AG09309 (cell line): ENCODE measurements at regions not wholly inside any gene's neighbourhood (a gene's known extent, or its start where the extent isn't known, plus 50 kb on each side); places are given as distances from the start of the nearest gene placed in this dataset.

Source experiments
- DNase-seq: peaks from one replicate; pipeline ENCODE4 v3.0.0-alpha.2; 2010; ENCODE audit warnings: low read depth
- H3K4me3 ChIP-seq: 2 replicates; pipeline ENCODE4 v1.5.1; 2011; ENCODE audit warnings: mild to moderate bottlenecking, low read depth, low read length, moderate library complexity; ENCODE audit not compliant: control insufficient read depth
- TF ChIP-seq, protein P1 (sequence below): IDR thresholded peaks from 2 replicates; pipeline ENCODE4 v1.5.1; 2011; ENCODE audit warnings: mild to moderate bottlenecking, low read depth, low read length, inconsistent platforms; ENCODE audit not compliant: insufficient read depth, control insufficient read depth; ENCODE audit errors: missing control alignments

DNA sequence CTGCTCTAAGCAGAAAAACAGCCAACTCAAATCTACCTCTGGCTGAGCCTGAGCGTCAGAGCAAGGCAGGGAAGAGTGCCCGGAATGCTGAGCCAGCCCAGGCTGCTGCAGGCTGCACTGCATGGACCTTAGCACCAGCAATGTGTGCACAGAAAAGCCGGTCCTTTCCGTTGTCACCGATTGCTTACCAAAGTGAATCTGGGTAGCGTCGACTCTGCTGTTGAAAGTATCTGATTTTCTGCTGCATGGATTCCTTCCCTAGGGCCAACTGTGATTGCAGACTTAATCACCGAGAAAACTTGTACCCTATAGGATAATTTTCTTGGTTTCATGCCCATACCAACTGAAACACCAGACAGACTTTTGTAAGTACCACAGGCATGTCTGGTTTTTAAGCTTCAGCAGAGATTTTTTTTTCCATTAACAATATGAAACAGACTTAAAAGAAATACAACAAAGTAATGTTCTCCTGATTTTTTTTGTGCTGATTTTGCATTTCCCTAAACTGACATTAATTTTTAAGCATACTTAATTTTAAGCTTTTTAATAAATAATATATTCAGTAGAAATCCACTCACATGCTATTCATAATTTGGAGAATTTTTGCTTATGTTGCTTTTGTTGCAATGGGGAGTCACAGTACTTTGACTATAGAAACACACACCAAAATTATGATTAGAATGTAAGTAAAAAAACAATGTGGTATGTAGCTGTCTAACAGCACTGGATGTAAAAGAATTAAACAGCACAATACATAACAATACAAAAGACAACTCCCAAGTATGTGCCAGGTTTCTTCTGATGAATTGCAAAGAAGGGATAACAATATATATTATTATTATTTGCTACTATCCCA, 218.0 kb downstream of the THBS2 start:
- TF ChIP-seq, protein P1, sequence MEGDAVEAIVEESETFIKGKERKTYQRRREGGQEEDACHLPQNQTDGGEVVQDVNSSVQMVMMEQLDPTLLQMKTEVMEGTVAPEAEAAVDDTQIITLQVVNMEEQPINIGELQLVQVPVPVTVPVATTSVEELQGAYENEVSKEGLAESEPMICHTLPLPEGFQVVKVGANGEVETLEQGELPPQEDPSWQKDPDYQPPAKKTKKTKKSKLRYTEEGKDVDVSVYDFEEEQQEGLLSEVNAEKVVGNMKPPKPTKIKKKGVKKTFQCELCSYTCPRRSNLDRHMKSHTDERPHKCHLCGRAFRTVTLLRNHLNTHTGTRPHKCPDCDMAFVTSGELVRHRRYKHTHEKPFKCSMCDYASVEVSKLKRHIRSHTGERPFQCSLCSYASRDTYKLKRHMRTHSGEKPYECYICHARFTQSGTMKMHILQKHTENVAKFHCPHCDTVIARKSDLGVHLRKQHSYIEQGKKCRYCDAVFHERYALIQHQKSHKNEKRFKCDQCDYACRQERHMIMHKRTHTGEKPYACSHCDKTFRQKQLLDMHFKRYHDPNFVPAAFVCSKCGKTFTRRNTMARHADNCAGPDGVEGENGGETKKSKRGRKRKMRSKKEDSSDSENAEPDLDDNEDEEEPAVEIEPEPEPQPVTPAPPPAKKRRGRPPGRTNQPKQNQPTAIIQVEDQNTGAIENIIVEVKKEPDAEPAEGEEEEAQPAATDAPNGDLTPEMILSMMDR: no peak
- H3K4me3 ChIP-seq: peak overlapping the region; percentile 8
- peak; percentile 80 for DNase-seq

DNA sequence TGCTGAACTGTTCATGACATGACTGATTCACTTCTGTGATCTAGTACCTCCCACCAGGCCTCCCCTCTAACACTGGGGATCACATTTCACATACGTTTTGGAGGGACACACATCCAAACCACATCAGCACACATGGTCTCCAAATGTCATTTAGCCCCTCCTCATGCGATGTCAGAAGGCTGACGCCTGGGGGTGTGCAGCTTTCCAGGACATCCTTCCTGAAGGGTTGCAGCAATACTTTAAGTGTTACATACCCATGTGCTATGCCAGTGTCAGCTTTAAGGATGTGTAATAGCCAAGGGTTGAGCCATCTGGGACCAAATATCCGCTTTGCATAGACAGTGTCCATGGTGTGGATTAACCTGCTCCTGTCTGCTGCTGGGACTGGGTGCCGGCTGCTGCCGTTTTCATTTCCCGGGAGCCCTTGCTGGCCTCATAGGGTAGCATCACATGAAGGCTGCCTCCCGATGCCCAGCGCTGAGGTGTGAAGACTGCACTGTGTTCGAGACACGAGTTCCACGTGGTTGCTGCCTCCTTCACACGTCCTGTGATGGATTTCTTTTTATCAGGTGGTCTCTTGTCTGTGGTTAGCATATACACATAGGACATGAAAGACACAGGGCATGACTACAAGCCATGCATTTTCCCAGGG, 219.0 kb downstream of the THBS2 start:
- DNase-seq: peak; percentile 73
- H3K4me3 ChIP-seq: no peak overlapping the region
- TF ChIP-seq, protein P1: no peak

DNA sequence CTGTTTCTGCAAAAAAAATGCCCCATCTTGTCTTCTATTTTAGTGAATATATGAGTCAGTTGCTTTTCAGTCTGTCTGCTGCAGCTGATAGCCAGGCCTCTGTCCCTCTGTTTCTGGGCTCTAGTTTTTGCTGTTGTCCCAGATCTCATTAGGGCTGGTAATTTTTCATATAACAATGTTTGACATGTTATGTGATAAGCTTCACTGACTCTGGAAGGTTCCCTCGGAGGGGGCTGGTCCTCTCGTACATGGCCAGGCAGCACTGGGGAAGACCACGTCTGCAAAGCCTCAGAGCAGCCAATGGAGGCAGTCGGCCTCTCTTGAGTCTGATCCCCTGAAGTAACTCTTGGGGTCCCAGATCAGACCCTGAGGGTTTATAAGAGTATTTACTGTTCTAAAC, 223.8 kb downstream of the THBS2 start:
- TF ChIP-seq, protein P1: no peak
- no peak for DNase-seq
- H3K4me3 ChIP-seq: no peak overlapping the region

DNA sequence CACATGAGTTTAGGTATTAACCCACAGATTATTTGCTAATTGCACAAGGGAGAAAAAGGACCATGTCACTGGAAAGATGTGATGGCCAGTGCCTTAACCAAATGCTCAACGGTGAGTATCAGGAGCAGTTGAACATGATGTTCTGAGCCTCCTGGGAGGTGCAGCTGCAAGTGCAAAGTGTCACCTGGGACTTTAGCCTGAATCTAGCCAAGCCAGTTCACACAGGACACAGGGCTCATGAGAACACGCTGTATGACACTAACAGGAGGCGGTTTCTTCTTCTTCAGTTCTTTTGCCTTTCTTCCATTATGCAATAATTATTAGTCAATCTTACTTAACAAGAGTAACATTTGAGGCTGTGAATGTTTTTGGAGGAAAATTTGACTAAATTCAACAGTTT, 225.3 kb downstream of the THBS2 start:
- no peak for DNase-seq
- no peak overlapping the region for H3K4me3 ChIP-seq
- TF ChIP-seq, protein P1: no peak

DNA sequence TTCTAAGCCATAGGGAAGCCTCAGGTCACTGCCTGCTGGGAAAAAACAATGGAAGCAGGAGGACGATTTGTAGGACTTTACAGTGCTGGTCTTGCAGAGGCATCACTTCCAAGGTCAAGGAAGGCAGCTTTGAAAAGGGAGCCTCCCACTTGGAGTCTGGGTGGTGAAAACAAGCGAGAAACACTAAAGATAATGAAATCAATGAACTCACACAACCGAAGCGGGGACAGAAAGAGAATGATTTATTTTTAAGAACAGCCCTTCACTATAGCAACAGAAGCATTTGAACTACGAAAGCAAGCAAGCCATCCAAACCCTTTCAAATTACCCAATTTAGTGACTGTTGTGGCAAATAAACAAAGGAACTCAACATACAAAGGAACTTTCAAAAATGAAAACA, 227.5 kb downstream of the THBS2 start:
- H3K4me3 ChIP-seq: no peak overlapping the region
- DNase-seq: no peak
- TF ChIP-seq, protein P1: no peak

DNA sequence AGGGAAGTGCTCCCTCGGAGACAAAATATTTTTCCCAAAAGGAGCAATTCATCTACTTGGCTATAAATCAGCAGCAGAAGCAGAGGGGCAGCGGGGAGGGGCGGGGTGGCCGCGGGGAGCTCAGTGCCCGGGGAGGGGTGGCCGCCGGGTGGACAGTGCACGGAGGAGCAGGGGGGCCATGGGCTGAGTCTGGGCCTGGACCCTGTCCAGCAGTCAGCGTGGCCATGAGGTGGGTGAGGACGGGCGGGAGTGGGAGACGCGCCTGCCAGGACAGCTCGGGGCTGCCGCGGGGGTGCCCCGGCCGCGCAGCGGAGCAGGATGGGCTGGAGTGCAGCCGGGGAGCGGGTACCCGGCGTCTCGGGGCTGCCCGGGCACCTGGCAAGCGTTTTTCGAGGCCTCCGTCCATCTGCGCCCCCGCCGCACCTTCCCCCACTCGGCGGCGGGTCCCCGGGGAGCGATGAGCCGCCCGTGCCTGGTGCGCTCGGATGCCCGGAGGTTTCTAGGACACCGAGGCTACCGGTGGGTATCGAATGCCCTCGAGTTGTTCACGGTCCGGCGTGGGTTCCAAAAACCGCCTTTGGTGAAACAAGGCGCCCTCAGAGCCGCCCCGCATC, 229.5 kb downstream of the THBS2 start:
- no peak overlapping the region for H3K4me3 ChIP-seq
- DNase-seq: no peak
- TF ChIP-seq, protein P1: no peak
